ENCODE measurements at regions not wholly inside any gene's neighbourhood (a gene's known extent, or its start where the extent isn't known, plus 50 kb on each side); places are given as distances from the start of the nearest gene placed in this dataset.

- TF ChIP-seq CTCF (IDR thresholded peaks at IDR 0.05): no peak
- no peak for TF ChIP-seq POLR2A (IDR thresholded peaks at IDR 0.05)
Measured at GRCh38 chr3:31116651-31117050, 222.2 kb upstream of the GADL1 start.

Data from esophagus squamous epithelium (tissue), 4 donors.